A673 (cell line): ENCODE measurements at regions not wholly inside any gene's neighbourhood (a gene's known extent, or its start where the extent isn't known, plus 50 kb on each side); places are given as distances from the start of the nearest gene placed in this dataset.

Experiments
- CTCF ChIP-seq: fragments of 300-800, 200-600 bp; sonication (generic); conservative IDR thresholded peaks from 2 replicates; pipeline ENCODE4 v1.5.1; 2017; ENCODE audit warnings: low read depth, mild to moderate bottlenecking, antibody characterized with exemption, low read length, moderate library complexity, mixed read lengths
- EZH2 ChIP-seq: fragments of 200-600 bp; sonication (generic); IDR thresholded peaks from 2 replicates; pipeline ENCODE4 v1.6.1; 2017; ENCODE audit warnings: borderline replicate concordance, low read depth, mild to moderate bottlenecking, mixed read lengths, antibody characterized with exemption, low read length; ENCODE audit not compliant: poor library complexity, severe bottlenecking

- TF ChIP-seq CTCF (no peak), EZH2 (no peak)
These were observed 329.1 kb downstream of the CYRIA start for GRCh38 chr2:16336491-16336890.
